ENCODE measurements at regions not wholly inside any gene's neighbourhood (a gene's known extent, or its start where the extent isn't known, plus 50 kb on each side); places are given as distances from the start of the nearest gene placed in this dataset.

DNA sequence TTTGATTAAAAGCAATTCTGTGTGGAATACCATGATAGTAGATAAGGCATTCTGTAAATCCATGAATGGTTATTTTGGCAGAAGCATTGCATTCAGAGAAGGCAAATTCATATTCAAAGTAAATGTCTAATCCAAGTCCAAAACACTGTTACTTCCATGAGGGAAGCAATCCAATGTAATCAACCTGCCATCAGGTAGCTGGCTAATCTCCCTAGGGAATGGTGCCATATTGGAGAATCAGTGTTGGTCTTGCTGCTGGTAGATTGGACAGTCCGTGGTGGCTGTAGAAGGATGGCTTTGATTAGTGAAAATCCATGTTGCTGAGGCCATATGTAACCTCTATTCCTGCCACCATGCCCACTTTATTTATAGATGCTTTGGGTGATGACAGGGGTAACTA, 72.1 kb upstream of the TNIK start:
- TF ChIP-seq, protein P1, sequence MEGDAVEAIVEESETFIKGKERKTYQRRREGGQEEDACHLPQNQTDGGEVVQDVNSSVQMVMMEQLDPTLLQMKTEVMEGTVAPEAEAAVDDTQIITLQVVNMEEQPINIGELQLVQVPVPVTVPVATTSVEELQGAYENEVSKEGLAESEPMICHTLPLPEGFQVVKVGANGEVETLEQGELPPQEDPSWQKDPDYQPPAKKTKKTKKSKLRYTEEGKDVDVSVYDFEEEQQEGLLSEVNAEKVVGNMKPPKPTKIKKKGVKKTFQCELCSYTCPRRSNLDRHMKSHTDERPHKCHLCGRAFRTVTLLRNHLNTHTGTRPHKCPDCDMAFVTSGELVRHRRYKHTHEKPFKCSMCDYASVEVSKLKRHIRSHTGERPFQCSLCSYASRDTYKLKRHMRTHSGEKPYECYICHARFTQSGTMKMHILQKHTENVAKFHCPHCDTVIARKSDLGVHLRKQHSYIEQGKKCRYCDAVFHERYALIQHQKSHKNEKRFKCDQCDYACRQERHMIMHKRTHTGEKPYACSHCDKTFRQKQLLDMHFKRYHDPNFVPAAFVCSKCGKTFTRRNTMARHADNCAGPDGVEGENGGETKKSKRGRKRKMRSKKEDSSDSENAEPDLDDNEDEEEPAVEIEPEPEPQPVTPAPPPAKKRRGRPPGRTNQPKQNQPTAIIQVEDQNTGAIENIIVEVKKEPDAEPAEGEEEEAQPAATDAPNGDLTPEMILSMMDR (IDR thresholded peaks at IDR 0.05), result no peak
- TF ChIP-seq POLR2A (IDR thresholded peaks at IDR 0.05), result no peak
